ENCODE measurements at regions not wholly inside any gene's neighbourhood (a gene's known extent, or its start where the extent isn't known, plus 50 kb on each side); places are given as distances from the start of the nearest gene placed in this dataset.

- H3K4me1 ChIP-seq (ENCODE audit: control insufficient read depth, insufficient read depth, low read length) = no peaks in the 10 kb centered on the region
- H3K9me3 ChIP-seq (replicated peaks; ENCODE audit: control insufficient read depth, insufficient read depth, low read length) = no peaks in the 10 kb centered on the region
- H2AFZ ChIP-seq (ENCODE audit: control insufficient read depth, low read depth, low read length) = no peak overlapping the region
- no peak overlapping the region for H3K4me3 ChIP-seq
- DNase-seq (ENCODE audit: low read depth, low spot score) = no peak
- no peaks in the 10 kb centered on the region for H4K20me1 ChIP-seq (ENCODE audit: control insufficient read depth, insufficient read depth)
- FAIRE-seq = no peak
- H3K79me2 ChIP-seq (ENCODE audit: control insufficient read depth, insufficient read depth, low read length) = no peaks in the 10 kb centered on the region
- BruUV-seq (replicated peaks) = no TSS peak
- no peaks in the 10 kb centered on the region for H3K36me3 ChIP-seq (ENCODE audit: control insufficient read depth in 2 of 2, insufficient read depth in 2 of 2, low read length in 1 of 2)
- RAD21 ChIA-PET (ENCODE audit: unreplicated experiment) = no interaction called here
- H3K4me2 ChIP-seq (ENCODE audit: control insufficient read depth, insufficient read depth) = no peak overlapping the region
- CTCF ChIA-PET = interaction anchor here (0.8 kb wide), 1 partner anchor 473 kb away, joined by 3 read pairs; no protein-coding TSS in a partner anchor
- no peak overlapping the region for H3K9ac ChIP-seq (ENCODE audit: control insufficient read depth, insufficient read depth, low read length)
- no peaks in the 10 kb centered on the region; a peak in 4 of 4 replicates for H3K27me3 ChIP-seq (replicated peaks in 1 of 2; ENCODE audit: control insufficient read depth in 2 of 2, insufficient read depth in 2 of 2, low read length in 1 of 2)
- no peak for ATAC-seq
- POLR2A ChIA-PET = no interaction called here
- intact Hi-C loops (cut with micrococcal nuclease; ENCODE audit: unreplicated experiment) = no loop called here
- 34% methylated on average over 6 of the region's 6 CpGs for WGBS (ENCODE audit: insufficient coverage, insufficient replicate concordance, low lambda C conversion rate, missing lambda C conversion rate)
- SMC1A ChIA-PET (ENCODE audit: uncharacterized antibody, unreplicated experiment) = no interaction called here
- in situ Hi-C loops (cut with MboI) = no loop called here
- no peak for TF ChIP-seq ZNF687 (IDR thresholded peaks at IDR 0.05)
- TF ChIP-seq NR2C2 (IDR thresholded peaks at IDR 0.05; ENCODE audit: borderline replicate concordance, control insufficient read depth, insufficient read length, low read depth) = no peak
- no peak for TF ChIP-seq STAT1 (conservative IDR thresholded peaks at IDR 0.05)
- no peak for TF ChIP-seq SMC3 (IDR thresholded peaks at IDR 0.05; ENCODE audit: borderline replicate concordance, low read length)
- TF ChIP-seq IRF4 (IDR thresholded peaks at IDR 0.05; ENCODE audit: low read depth, low read length) = no peak
- TF ChIP-seq IKZF2 (IDR thresholded peaks at IDR 0.05) = no peak
- no peak for TF ChIP-seq LARP7 (IDR thresholded peaks at IDR 0.05)
- TF ChIP-seq CBX5 (IDR thresholded peaks at IDR 0.05; ENCODE audit: low read depth) = no peak
- no peak for TF ChIP-seq MEF2A (IDR thresholded peaks at IDR 0.05; ENCODE audit: insufficient read depth, low read depth, low read length)
- no peak for TF ChIP-seq POLR2A (IDR thresholded peaks at IDR 0.05; ENCODE audit: low read depth, low read length)
- no peak for TF ChIP-seq RELA (IDR thresholded peaks at IDR 0.05; ENCODE audit: borderline replicate concordance, partially characterized antibody)
- no peak for TF ChIP-seq BACH1 (IDR thresholded peaks at IDR 0.05; ENCODE audit: borderline replicate concordance)
- TF ChIP-seq ZNF384 (IDR thresholded peaks at IDR 0.05; ENCODE audit: borderline replicate concordance, low read depth, low read length) = no peak
- TF ChIP-seq, protein P1, sequence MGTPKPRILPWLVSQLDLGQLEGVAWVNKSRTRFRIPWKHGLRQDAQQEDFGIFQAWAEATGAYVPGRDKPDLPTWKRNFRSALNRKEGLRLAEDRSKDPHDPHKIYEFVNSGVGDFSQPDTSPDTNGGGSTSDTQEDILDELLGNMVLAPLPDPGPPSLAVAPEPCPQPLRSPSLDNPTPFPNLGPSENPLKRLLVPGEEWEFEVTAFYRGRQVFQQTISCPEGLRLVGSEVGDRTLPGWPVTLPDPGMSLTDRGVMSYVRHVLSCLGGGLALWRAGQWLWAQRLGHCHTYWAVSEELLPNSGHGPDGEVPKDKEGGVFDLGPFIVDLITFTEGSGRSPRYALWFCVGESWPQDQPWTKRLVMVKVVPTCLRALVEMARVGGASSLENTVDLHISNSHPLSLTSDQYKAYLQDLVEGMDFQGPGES (IDR thresholded peaks at IDR 0.05) = no peak
- no peak overlapping the region for H3K27ac ChIP-seq (ENCODE audit: control insufficient read depth, insufficient read depth)
These were observed 60.5 kb upstream of the SLC22A23 start for GRCh38 chr6:3517350-3517749.

Data from GM12878 (cell line).